ENCODE measurements at regions not wholly inside any gene's neighbourhood (a gene's known extent, or its start where the extent isn't known, plus 50 kb on each side); places are given as distances from the start of the nearest gene placed in this dataset.

DNA sequence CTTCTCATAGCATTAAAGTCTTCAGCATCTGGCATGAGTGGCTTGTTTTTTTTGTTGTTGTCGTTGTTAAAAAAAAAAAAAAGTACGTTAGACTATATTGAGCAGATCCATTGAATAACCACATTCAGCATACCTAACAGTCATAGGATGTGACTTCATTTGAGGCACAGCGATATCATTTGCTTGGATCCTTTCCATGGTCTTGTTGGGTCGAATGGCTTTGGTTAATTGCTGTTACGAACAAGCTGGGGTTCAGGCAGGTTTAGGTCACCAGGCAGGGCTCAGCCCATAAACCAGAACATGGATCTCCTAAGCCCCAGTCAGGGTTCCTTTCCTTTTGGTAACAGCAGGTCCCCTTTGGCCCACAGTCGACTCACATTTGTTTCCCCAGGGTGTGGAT lies 76.2 kb downstream of the POLR2M start:
- TF ChIP-seq, protein P1, sequence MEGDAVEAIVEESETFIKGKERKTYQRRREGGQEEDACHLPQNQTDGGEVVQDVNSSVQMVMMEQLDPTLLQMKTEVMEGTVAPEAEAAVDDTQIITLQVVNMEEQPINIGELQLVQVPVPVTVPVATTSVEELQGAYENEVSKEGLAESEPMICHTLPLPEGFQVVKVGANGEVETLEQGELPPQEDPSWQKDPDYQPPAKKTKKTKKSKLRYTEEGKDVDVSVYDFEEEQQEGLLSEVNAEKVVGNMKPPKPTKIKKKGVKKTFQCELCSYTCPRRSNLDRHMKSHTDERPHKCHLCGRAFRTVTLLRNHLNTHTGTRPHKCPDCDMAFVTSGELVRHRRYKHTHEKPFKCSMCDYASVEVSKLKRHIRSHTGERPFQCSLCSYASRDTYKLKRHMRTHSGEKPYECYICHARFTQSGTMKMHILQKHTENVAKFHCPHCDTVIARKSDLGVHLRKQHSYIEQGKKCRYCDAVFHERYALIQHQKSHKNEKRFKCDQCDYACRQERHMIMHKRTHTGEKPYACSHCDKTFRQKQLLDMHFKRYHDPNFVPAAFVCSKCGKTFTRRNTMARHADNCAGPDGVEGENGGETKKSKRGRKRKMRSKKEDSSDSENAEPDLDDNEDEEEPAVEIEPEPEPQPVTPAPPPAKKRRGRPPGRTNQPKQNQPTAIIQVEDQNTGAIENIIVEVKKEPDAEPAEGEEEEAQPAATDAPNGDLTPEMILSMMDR (IDR thresholded peaks at IDR 0.05; ENCODE audit: low read depth, low read length): no peak
- no peak for TF ChIP-seq EZH2phosphoT487 (IDR thresholded peaks at IDR 0.05; ENCODE audit: low read depth)
